Panc1 (cell line): ENCODE measurements at regions not wholly inside any gene's neighbourhood (a gene's known extent, or its start where the extent isn't known, plus 50 kb on each side); places are given as distances from the start of the nearest gene placed in this dataset.

Experiments
- ATAC-seq: fragments of 200-7000 bp; cut with Tn5 transposase; 2 replicates; pipeline ENCODE4 v1.9.1; 2020; ENCODE audit warnings: mild to moderate bottlenecking, moderate library complexity
- BruUV-seq: library from RNA; stranded (reverse); fragments of 400-500 nt; replicated peaks from 2 replicates; lab custom pipeline; 2021; lab: Mats Ljungman, UMichigan
- CTCF ChIA-PET: fragments of 300-600 bp; sonication (Branson Sonifier 250); formaldehyde crosslinking; loops from one replicate; lab custom pipeline; 2022; ENCODE audit warnings: antibody characterized with exemption; lab: Charles Lee
- POLR2A ChIA-PET: fragments of 300-600 bp; sonication (Branson Sonifier 250); formaldehyde crosslinking; loops from one replicate; lab custom pipeline; 2022; ENCODE audit warnings: antibody characterized with exemption; lab: Charles Lee
- DNase-seq: peaks from one replicate; pipeline ENCODE4 v3.0.0-alpha.2; 2010; ENCODE audit warnings: low read depth, low spot score
- H3K27ac ChIP-seq: 2 replicates; pipeline ENCODE4 v1.5.1; 2011; ENCODE audit warnings: mild to moderate bottlenecking, low read length, inconsistent platforms
- H3K27me3 ChIP-seq: fragments of 200-500 bp; sonication (Bioruptor generic); 2 replicates; pipeline ENCODE4 v1.6.0; 2014; ENCODE audit warnings: low read length, inconsistent platforms; ENCODE audit not compliant: control insufficient read depth, insufficient read depth
- H3K36me3 ChIP-seq: fragments of 200-500 bp; sonication (Bioruptor generic); 2 replicates; pipeline ENCODE4 v1.5.1; 2014; ENCODE audit warnings: inconsistent platforms, mild to moderate bottlenecking, low read length, moderate library complexity; ENCODE audit not compliant: control insufficient read depth, insufficient read depth
- H3K4me1 ChIP-seq: 2 replicates; pipeline ENCODE4 v1.5.1; 2011; ENCODE audit warnings: inconsistent platforms, mild to moderate bottlenecking, low read length, moderate library complexity; ENCODE audit not compliant: control insufficient read depth, insufficient read depth
- H3K4me3 ChIP-seq, 2 experiments: 2 replicates each; pipeline ENCODE4 v1.5.1; 2011 to 2012; ENCODE audit warnings: low read depth in 2 of 2, low read length in 2 of 2, mild to moderate bottlenecking in 2 of 2, inconsistent platforms in 1 of 2, moderate library complexity in 1 of 2
- H3K9me3 ChIP-seq: fragments of 200-500 bp; sonication (Bioruptor generic); 2 replicates; pipeline ENCODE4 v1.5.1; 2014; ENCODE audit warnings: low read depth, mild to moderate bottlenecking, inconsistent platforms, low read length, moderate library complexity; ENCODE audit not compliant: control insufficient read depth, insufficient read depth
- POLR2AphosphoS5 ChIP-seq: IDR thresholded peaks from 2 replicates; pipeline ENCODE4 v1.6.1; 2012; ENCODE audit warnings: mild to moderate bottlenecking, low read depth, low read length, moderate library complexity
- SIN3A ChIP-seq: IDR thresholded peaks from 2 replicates; pipeline ENCODE4 v1.6.1; 2012; ENCODE audit warnings: low read depth, mild to moderate bottlenecking, low read length, moderate library complexity, borderline replicate concordance; ENCODE audit not compliant: insufficient read depth
- TCF7L2 ChIP-seq: IDR thresholded peaks from 2 replicates; pipeline ENCODE4 v1.6.1; 2011; ENCODE audit warnings: mild to moderate bottlenecking, low read depth, low read length, inconsistent platforms
- in situ Hi-C: cut with HindIII; loops from 2 replicates; pipeline ENCODE4 v1.10.0; 2016; ENCODE audit warnings: low sequenced_read_pairs, low pct_unique_long_range_greater_than_20kb
- intact Hi-C: fragments of 100-400 bp; cut with micrococcal nuclease; formaldehyde crosslinking; loops from one replicate; pipeline ENCODE4 v1.10.0; 2022; ENCODE audit not compliant: unreplicated experiment
- TF ChIP-seq, protein P1 (sequence below): fragments of 450-650 bp; IDR thresholded peaks from 2 replicates; pipeline ENCODE4 v1.5.1; 2017; ENCODE audit warnings: mild to moderate bottlenecking
- TF ChIP-seq, protein P2 (sequence below), 2 experiments: IDR thresholded peaks; 2 replicates each; pipeline ENCODE4 v1.6.1; 2011 to 2012; ENCODE audit warnings: low read depth in 2 of 2, control low read depth in 1 of 2, low read length in 1 of 2, mild to moderate bottlenecking in 1 of 2, moderate library complexity in 1 of 2; ENCODE audit not compliant: insufficient read depth in 1 of 2

DNA sequence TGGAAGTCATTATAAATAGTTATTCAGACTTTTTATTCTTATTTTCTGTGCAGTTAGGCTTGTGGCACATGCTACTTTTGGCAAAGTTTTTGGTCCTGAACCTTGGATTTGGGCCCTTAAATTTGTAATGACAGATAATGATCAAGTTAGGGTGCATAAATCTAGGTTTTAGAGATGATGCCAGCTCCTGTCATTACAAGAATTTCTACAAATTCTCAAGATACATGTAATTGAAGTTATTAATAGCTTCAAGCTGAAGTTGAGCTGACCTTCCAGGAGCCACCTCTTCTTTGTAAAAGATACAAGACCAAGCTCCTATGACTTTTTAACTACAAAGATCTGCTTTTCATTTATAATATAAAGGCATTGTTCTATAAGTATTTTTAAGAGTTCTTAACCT lies 255.6 kb upstream of the UGT8 start:
- POLR2A ChIA-PET, result no interaction called here
- CTCF ChIA-PET, result no interaction called here
- in situ Hi-C loops, result no loop called here

DNA sequence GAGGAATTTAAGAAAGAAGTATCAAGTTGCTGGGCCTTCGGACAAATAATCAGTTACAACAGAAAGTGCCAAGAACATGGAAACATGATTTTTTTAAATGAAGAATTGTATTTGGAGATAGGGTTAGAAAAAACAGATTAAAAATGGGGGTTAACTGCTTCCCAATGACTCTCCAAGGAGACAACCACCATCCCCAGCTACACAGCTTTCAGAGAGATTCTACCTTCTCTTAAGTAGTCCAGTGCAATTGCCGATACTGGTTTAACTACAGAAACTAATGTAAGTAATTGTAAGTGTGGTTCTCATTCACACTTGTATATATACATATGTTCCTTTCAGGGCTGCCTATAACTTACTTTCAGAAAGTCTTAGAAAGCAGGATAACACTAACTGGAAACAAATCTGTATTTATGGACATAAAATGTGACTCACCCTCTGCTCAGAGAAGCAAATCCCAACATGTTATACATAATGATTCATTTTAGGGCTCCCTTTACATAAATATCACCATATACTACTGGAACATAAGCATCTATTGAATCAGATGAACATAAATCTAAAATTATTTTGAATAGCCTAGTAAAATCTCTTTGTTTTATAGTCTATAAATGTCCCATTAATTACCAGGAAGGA lies 248.9 kb upstream of the UGT8 start:
- CTCF ChIA-PET, result no interaction called here
- H3K9me3 ChIP-seq, result no peaks in the 10 kb centered on the region
- no peaks in the 10 kb centered on the region for H3K27me3 ChIP-seq
- H3K4me3 ChIP-seq, result no peak overlapping the region
- H3K4me1 ChIP-seq, result no peaks in the 10 kb centered on the region
- POLR2A ChIA-PET, result no interaction called here
- ATAC-seq (no peak), DNase-seq (no peak)
- in situ Hi-C loops, result no loop called here
- no peaks in the 10 kb centered on the region for H3K36me3 ChIP-seq
- intact Hi-C loops, result no loop called here
- H3K27ac ChIP-seq, result no peak overlapping the region
- TF ChIP-seq, protein P1, sequence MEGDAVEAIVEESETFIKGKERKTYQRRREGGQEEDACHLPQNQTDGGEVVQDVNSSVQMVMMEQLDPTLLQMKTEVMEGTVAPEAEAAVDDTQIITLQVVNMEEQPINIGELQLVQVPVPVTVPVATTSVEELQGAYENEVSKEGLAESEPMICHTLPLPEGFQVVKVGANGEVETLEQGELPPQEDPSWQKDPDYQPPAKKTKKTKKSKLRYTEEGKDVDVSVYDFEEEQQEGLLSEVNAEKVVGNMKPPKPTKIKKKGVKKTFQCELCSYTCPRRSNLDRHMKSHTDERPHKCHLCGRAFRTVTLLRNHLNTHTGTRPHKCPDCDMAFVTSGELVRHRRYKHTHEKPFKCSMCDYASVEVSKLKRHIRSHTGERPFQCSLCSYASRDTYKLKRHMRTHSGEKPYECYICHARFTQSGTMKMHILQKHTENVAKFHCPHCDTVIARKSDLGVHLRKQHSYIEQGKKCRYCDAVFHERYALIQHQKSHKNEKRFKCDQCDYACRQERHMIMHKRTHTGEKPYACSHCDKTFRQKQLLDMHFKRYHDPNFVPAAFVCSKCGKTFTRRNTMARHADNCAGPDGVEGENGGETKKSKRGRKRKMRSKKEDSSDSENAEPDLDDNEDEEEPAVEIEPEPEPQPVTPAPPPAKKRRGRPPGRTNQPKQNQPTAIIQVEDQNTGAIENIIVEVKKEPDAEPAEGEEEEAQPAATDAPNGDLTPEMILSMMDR, result no peak
- TF ChIP-seq SIN3A (no peak), TCF7L2 (no peak), POLR2AphosphoS5 (no peak)
- TF ChIP-seq, protein P2, sequence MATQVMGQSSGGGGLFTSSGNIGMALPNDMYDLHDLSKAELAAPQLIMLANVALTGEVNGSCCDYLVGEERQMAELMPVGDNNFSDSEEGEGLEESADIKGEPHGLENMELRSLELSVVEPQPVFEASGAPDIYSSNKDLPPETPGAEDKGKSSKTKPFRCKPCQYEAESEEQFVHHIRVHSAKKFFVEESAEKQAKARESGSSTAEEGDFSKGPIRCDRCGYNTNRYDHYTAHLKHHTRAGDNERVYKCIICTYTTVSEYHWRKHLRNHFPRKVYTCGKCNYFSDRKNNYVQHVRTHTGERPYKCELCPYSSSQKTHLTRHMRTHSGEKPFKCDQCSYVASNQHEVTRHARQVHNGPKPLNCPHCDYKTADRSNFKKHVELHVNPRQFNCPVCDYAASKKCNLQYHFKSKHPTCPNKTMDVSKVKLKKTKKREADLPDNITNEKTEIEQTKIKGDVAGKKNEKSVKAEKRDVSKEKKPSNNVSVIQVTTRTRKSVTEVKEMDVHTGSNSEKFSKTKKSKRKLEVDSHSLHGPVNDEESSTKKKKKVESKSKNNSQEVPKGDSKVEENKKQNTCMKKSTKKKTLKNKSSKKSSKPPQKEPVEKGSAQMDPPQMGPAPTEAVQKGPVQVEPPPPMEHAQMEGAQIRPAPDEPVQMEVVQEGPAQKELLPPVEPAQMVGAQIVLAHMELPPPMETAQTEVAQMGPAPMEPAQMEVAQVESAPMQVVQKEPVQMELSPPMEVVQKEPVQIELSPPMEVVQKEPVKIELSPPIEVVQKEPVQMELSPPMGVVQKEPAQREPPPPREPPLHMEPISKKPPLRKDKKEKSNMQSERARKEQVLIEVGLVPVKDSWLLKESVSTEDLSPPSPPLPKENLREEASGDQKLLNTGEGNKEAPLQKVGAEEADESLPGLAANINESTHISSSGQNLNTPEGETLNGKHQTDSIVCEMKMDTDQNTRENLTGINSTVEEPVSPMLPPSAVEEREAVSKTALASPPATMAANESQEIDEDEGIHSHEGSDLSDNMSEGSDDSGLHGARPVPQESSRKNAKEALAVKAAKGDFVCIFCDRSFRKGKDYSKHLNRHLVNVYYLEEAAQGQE (IDR thresholded peaks at IDR 0.05; ENCODE audit: insufficient read depth in 1 of 2, low read depth in 2 of 2, low read length in 1 of 2), result no peak
- no TSS peak for BruUV-seq

More for the DNA sequence above, 255.6 kb upstream of the UGT8 start:
- Histone ChIP-seq H3K4me3 (no peak overlapping the region), H3K4me1 (no peaks in the 10 kb centered on the region), H3K9me3 (no peaks in the 10 kb centered on the region), H3K27ac (no peak overlapping the region), H3K27me3 (no peaks in the 10 kb centered on the region), H3K36me3 (no peaks in the 10 kb centered on the region)
- ATAC-seq (no peak), DNase-seq (no peak)
- intact Hi-C loops, result no loop called here
- BruUV-seq, result no TSS peak
- TF ChIP-seq TCF7L2, result no peak
- no peak for TF ChIP-seq SIN3A
- TF ChIP-seq, protein P2 (IDR thresholded peaks at IDR 0.05; ENCODE audit: insufficient read depth in 1 of 2, low read depth in 2 of 2, low read length in 1 of 2), result no peak
- TF ChIP-seq, protein P1, result no peak
- TF ChIP-seq POLR2AphosphoS5, result no peak
